Fibroblast of lung (primary cell): ENCODE measurements at regions not wholly inside any gene's neighbourhood (a gene's known extent, or its start where the extent isn't known, plus 50 kb on each side); places are given as distances from the start of the nearest gene placed in this dataset.

Experiments
- CTCF ChIP-seq, 2 donors: IDR thresholded peaks in 1 of 2; conservative IDR thresholded peaks in 1 of 2; 1 replicate in 1 of 2; 2 replicates in 1 of 2; pipeline ENCODE4 v1.5.1; 2011 to 2012; ENCODE audit warnings: low read length in 2 of 2, control low read depth in 1 of 2, inconsistent platforms in 1 of 2, low read depth in 1 of 2, mild to moderate bottlenecking in 1 of 2
- EZH2 ChIP-seq: IDR thresholded peaks from 2 replicates; pipeline ENCODE4 v1.5.1; 2012; ENCODE audit warnings: low read length, control low read depth, mild to moderate bottlenecking; ENCODE audit errors: missing control alignments

DNA sequence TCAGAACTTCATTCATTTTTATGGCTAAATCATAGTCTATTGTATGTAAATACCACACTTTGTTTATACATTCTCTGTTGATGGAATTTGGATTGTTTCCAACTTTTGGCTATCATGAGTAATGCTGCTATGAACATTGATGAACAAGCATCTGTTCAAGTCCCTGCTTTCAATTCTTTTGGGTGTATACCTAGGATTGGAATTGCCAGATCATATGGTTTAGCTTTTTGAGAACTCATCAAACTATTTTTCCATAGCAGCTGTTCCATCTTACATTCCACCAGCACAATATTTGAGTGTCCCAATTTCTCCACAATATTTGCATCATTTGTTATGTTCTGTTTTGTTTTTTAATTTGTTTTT, 52.3 kb upstream of the CCND2 start:
- TF ChIP-seq EZH2 (no peak), CTCF (conservative IDR thresholded peaks at IDR 0.05 in 1 of 2, IDR thresholded peaks at IDR 0.05 in 1 of 2; ENCODE audit: low read depth in 1 of 2, low read length in 2 of 2) (no peak)
